GM21717 (cell line): ENCODE measurements at regions not wholly inside any gene's neighbourhood (a gene's known extent, or its start where the extent isn't known, plus 50 kb on each side); places are given as distances from the start of the nearest gene placed in this dataset.
"Not testable (repeated sequence)": the region's sequence is repeated elsewhere in the genome, so short reads cannot be mapped to it uniquely, and the experiment has no call there.

Experiments
- ATAC-seq: cut with Tn5 transposase; IDR thresholded peaks from one replicate; pipeline ENCODE4 v1.9.1; 2021; ENCODE audit warnings: mild to moderate bottlenecking, moderate library complexity; ENCODE audit not compliant: unreplicated experiment

- no peak for ATAC-seq
Observed at GRCh38 chr4:174071595-174071994, 211.9 kb downstream of the FBXO8 start.

- no peak for ATAC-seq
Observed at GRCh38 chr4:174069848-174070330, 213.6 kb downstream of the FBXO8 start.

- no peak for ATAC-seq
Observed at GRCh38 chr4:174066611-174067205, 216.8 kb downstream of the FBXO8 start.

- no peak for ATAC-seq
Observed at GRCh38 chr4:174062831-174063230, 220.6 kb downstream of the FBXO8 start.

- no peak for ATAC-seq
Observed at GRCh38 chr4:174061026-174061425, 222.4 kb downstream of the FBXO8 start.

GRCh38 chr4:174058846-174059245, 224.6 kb downstream of the FBXO8 start:
- no peak for ATAC-seq

- no peak for ATAC-seq
Observed at GRCh38 chr4:174056959-174057358, 226.5 kb downstream of the FBXO8 start.

- no peak for ATAC-seq
Observed at GRCh38 chr4:174055344-174055743, 228.1 kb downstream of the FBXO8 start.

- no peak for ATAC-seq
Observed at GRCh38 chr4:174053895-174054294, 229.6 kb downstream of the FBXO8 start.

- no peak for ATAC-seq
Observed at GRCh38 chr4:174047363-174047762, 236.1 kb downstream of the FBXO8 start.

GRCh38 chr4:174045829-174046228, 237.6 kb downstream of the FBXO8 start:
- not testable (repeated sequence) for ATAC-seq

- no peak for ATAC-seq
Observed at GRCh38 chr4:174045381-174045780, 238.1 kb downstream of the FBXO8 start.

GRCh38 chr4:174041555-174042105, 241.8 kb downstream of the FBXO8 start:
- no peak for ATAC-seq

- ATAC-seq = no peak
Observed at GRCh38 chr4:174040287-174040686, 243.2 kb downstream of the FBXO8 start.

- no peak for ATAC-seq
Observed at GRCh38 chr4:174038481-174038880, 245.0 kb downstream of the FBXO8 start.

- no peak for ATAC-seq
Observed at GRCh38 chr4:174037631-174038030, 245.8 kb downstream of the FBXO8 start.

GRCh38 chr4:174037049-174037448, 246.4 kb downstream of the FBXO8 start:
- no peak for ATAC-seq

GRCh38 chr4:174036576-174036975, 246.9 kb downstream of the FBXO8 start:
- ATAC-seq = no peak

GRCh38 chr4:174036111-174036510, 247.4 kb downstream of the FBXO8 start:
- no peak for ATAC-seq

- no peak for ATAC-seq
Observed at GRCh38 chr4:174023641-174024040, 259.8 kb downstream of the FBXO8 start.

GRCh38 chr4:174018236-174018635, 265.2 kb downstream of the FBXO8 start:
- ATAC-seq = no peak

GRCh38 chr4:174016251-174016650, 267.2 kb downstream of the FBXO8 start:
- ATAC-seq = peak; percentile 49

GRCh38 chr4:174012886-174013259, 270.6 kb downstream of the FBXO8 start:
- ATAC-seq = no peak
